ENCODE measurements at regions not wholly inside any gene's neighbourhood (a gene's known extent, or its start where the extent isn't known, plus 50 kb on each side); places are given as distances from the start of the nearest gene placed in this dataset.

GRCh38 chr12:127619869-127620734, 646.9 kb upstream of the TMEM132C start:
- POLR2A ChIA-PET, result no interaction called here

GRCh38 chr12:127620735-127621355, 646.1 kb upstream of the TMEM132C start:
- intact Hi-C loops (cut with micrococcal nuclease), result no loop called here
- no peaks in the 10 kb centered on the region for H3K36me3 Mint-ChIP-seq (ENCODE audit: low read depth)
- no peak for TF ChIP-seq CTCF (IDR thresholded peaks at IDR 0.05)
- no peak overlapping the region for H3K27ac Mint-ChIP-seq
- DNase-seq (no peak), ATAC-seq (ENCODE audit: low read depth) (no peak)
- POLR2A ChIA-PET, result no interaction called here
- H3K9me3 Mint-ChIP-seq, result peaks cover 11% of the 10 kb centered on the region
- no peaks in the 10 kb centered on the region for H3K27me3 Mint-ChIP-seq
- no peaks in the 10 kb centered on the region for H3K4me1 Mint-ChIP-seq
- CTCF ChIA-PET, result no interaction called here
- no peak overlapping the region for H3K4me3 Mint-ChIP-seq

More at GRCh38 chr12:127619869-127620734, 646.9 kb upstream of the TMEM132C start:
- H3K4me3 Mint-ChIP-seq, result no peak overlapping the region
- ATAC-seq (ENCODE audit: low read depth) (no peak), DNase-seq (no peak)
- H3K27ac Mint-ChIP-seq, result no peak overlapping the region
- no peaks in the 10 kb centered on the region for H3K27me3 Mint-ChIP-seq
- intact Hi-C loops (cut with micrococcal nuclease), result no loop called here
- no peaks in the 10 kb centered on the region for H3K4me1 Mint-ChIP-seq
- H3K36me3 Mint-ChIP-seq (ENCODE audit: low read depth), result no peaks in the 10 kb centered on the region
- H3K9me3 Mint-ChIP-seq, result peaks cover 11% of the 10 kb centered on the region
- no peak for TF ChIP-seq CTCF (IDR thresholded peaks at IDR 0.05)
- CTCF ChIA-PET, result no interaction called here

GRCh38 chr12:127621366-127621765, 645.6 kb upstream of the TMEM132C start:
- intact Hi-C loops (cut with micrococcal nuclease), result no loop called here
- DNase-seq (no peak), ATAC-seq (ENCODE audit: low read depth) (no peak)
- Mint-ChIP-seq H3K4me3 (no peak overlapping the region), H3K4me1 (no peaks in the 10 kb centered on the region), H3K27me3 (no peaks in the 10 kb centered on the region), H3K9me3 (peaks cover 11% of the 10 kb centered on the region), H3K36me3 (ENCODE audit: low read depth) (no peaks in the 10 kb centered on the region), H3K27ac (no peak overlapping the region)
- ChIA-PET POLR2A (no interaction called here), CTCF (no interaction called here)
- TF ChIP-seq CTCF (IDR thresholded peaks at IDR 0.05), result no peak

- ChIA-PET CTCF (no interaction called here), POLR2A (no interaction called here)
- intact Hi-C loops (cut with micrococcal nuclease), result no loop called here
- H3K4me3 Mint-ChIP-seq, result no peak overlapping the region
- peaks cover 11% of the 10 kb centered on the region for H3K9me3 Mint-ChIP-seq
- no peak for TF ChIP-seq CTCF (IDR thresholded peaks at IDR 0.05)
- no peaks in the 10 kb centered on the region for H3K36me3 Mint-ChIP-seq (ENCODE audit: low read depth)
- no peaks in the 10 kb centered on the region for H3K27me3 Mint-ChIP-seq
- DNase-seq (no peak), ATAC-seq (ENCODE audit: low read depth) (no peak)
- no peaks in the 10 kb centered on the region for H3K4me1 Mint-ChIP-seq
- no peak overlapping the region for H3K27ac Mint-ChIP-seq
These were observed 643.6 kb upstream of the TMEM132C start for GRCh38 chr12:127623362-127623761.

- TF ChIP-seq CTCF (IDR thresholded peaks at IDR 0.05), result no peak
- POLR2A ChIA-PET, result no interaction called here
- Mint-ChIP-seq H3K4me1 (no peaks in the 10 kb centered on the region), H3K27ac (no peak overlapping the region), H3K27me3 (no peaks in the 10 kb centered on the region), H3K4me3 (no peak overlapping the region), H3K9me3 (peaks cover 9% of the 10 kb centered on the region), H3K36me3 (ENCODE audit: low read depth) (no peaks in the 10 kb centered on the region)
- DNase-seq (no peak), ATAC-seq (ENCODE audit: low read depth) (no peak)
- intact Hi-C loops (cut with micrococcal nuclease), result no loop called here
- CTCF ChIA-PET, result no interaction called here
These were observed 641.7 kb upstream of the TMEM132C start for GRCh38 chr12:127625176-127625771.

Data from activated B cell treated with CpG ODN at 0.5 μM for 24 hours (primary cell).